Transverse colon (tissue), 4 donors: ENCODE measurements at regions not wholly inside any gene's neighbourhood (a gene's known extent, or its start where the extent isn't known, plus 50 kb on each side); places are given as distances from the start of the nearest gene placed in this dataset.

Experiments
- POLR2A ChIP-seq: fragments of 450-650 bp; IDR thresholded peaks from one replicate; pipeline ENCODE4 v1.6.1; 2016; ENCODE audit warnings: antibody characterized with exemption, mild to moderate bottlenecking, moderate library complexity
- POLR2AphosphoS5 ChIP-seq, 3 donors: sonication (generic); formaldehyde crosslinking; IDR thresholded peaks; one replicate each; pipeline ENCODE4 v1.6.1; 2016; ENCODE audit warnings: antibody characterized with exemption in 3 of 3
- TF ChIP-seq, protein P1 (sequence below), 5 experiments: fragments of 200-600 bp in 3 of 5; fragments of 450-650 bp in 2 of 5; sonication (generic) in 3 of 5; IDR thresholded peaks; 1 replicate in 2 of 5; 2 replicates in 3 of 5; pipeline ENCODE4 v1.5.1; 2016 to 2017; ENCODE audit warnings: antibody characterized with exemption in 5 of 5, inconsistent platforms in 3 of 5, mild to moderate bottlenecking in 2 of 5, moderate library complexity in 1 of 5

DNA sequence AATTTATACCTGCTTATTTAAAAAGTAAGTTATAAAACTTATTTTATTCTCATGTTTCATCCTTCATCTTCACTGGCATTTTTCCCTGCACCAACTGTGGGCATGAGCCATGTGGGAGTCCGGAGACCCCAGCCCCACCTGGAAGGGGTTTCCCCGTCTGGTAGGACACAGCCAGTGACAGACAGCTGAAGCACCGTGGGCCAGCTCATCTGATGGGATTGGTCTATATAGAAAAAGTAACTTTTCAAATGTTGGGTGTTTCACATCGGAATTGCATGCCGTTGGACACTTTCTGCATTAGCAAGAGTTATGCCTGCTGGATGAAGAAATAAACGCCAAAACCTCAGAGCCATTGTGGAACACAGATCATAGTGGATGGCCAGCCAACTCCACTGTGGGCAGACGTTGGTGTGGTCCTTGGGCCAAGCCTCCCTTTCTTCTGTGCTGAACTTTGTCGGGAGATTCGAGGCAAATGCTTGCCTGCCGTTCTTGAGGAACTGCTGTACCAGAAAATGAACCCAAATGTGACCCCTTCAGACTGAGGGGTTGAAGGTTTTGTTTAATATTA lies 1329.3 kb downstream of the TBC1D22A start:
- TF ChIP-seq, protein P1, sequence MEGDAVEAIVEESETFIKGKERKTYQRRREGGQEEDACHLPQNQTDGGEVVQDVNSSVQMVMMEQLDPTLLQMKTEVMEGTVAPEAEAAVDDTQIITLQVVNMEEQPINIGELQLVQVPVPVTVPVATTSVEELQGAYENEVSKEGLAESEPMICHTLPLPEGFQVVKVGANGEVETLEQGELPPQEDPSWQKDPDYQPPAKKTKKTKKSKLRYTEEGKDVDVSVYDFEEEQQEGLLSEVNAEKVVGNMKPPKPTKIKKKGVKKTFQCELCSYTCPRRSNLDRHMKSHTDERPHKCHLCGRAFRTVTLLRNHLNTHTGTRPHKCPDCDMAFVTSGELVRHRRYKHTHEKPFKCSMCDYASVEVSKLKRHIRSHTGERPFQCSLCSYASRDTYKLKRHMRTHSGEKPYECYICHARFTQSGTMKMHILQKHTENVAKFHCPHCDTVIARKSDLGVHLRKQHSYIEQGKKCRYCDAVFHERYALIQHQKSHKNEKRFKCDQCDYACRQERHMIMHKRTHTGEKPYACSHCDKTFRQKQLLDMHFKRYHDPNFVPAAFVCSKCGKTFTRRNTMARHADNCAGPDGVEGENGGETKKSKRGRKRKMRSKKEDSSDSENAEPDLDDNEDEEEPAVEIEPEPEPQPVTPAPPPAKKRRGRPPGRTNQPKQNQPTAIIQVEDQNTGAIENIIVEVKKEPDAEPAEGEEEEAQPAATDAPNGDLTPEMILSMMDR (IDR thresholded peaks at IDR 0.05): no peak
- TF ChIP-seq POLR2A: no peak
- no peak for TF ChIP-seq POLR2AphosphoS5 (IDR thresholded peaks at IDR 0.05)
